ENCODE measurements at regions not wholly inside any gene's neighbourhood (a gene's known extent, or its start where the extent isn't known, plus 50 kb on each side); places are given as distances from the start of the nearest gene placed in this dataset.
"Not testable (repeated sequence)": the region's sequence is repeated elsewhere in the genome, so short reads cannot be mapped to it uniquely, and the experiment has no call there.

DNA sequence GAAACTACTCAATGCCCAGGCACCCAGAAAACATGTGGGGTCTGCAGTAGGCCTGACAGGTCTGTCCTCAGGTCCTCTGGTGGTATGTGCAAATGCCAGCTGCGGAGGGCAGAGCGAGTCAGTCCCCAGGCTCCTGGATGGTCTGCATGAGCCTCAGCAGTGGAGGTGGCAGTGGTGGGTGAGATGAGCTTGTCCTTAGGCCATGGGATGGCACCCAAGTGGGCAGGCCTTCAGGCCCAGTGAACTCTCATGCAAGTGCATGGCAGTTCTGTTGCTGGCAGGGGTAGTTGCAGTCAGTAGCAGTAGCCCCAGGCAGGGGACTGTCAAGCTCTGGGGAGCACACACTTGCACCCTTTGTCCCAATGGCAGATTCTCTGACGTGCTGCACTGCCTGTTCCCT is 106.3 kb upstream of the ANXA10 start:
- Mint-ChIP-seq H3K4me3 (no peak overlapping the region), H3K9me3 (peaks cover 4 to 10% of the 10 kb centered on the region in 2 donors), H3K4me1 (no peaks in the 10 kb centered on the region), H3K27ac (no peak overlapping the region), H3K36me3 (no peaks in the 10 kb centered on the region), H3K27me3 (ENCODE audit: low read depth in 2 of 2) (no peaks in the 10 kb centered on the region)
- Histone ChIP-seq H3K27me3 (ENCODE audit: control insufficient read depth, insufficient read depth, low read length) (no peaks in the 10 kb centered on the region), H3K9me3 (ENCODE audit: control insufficient read depth, insufficient read depth, low read length) (peaks cover 6% of the 10 kb centered on the region), H3K4me1 (ENCODE audit: control insufficient read depth, insufficient read depth, low read length) (no peaks in the 10 kb centered on the region), H3K27ac (ENCODE audit: low read length) (no peak overlapping the region), H3K36me3 (ENCODE audit: control insufficient read depth, insufficient read depth, low read length) (no peaks in the 10 kb centered on the region), H3K4me3 (ENCODE audit: low read length) (no peak overlapping the region)
- 87% methylated on average over 3 of the region's 3 CpGs for WGBS (ENCODE audit: insufficient coverage)
- no peak for DNase-seq
- TF ChIP-seq, protein P1, sequence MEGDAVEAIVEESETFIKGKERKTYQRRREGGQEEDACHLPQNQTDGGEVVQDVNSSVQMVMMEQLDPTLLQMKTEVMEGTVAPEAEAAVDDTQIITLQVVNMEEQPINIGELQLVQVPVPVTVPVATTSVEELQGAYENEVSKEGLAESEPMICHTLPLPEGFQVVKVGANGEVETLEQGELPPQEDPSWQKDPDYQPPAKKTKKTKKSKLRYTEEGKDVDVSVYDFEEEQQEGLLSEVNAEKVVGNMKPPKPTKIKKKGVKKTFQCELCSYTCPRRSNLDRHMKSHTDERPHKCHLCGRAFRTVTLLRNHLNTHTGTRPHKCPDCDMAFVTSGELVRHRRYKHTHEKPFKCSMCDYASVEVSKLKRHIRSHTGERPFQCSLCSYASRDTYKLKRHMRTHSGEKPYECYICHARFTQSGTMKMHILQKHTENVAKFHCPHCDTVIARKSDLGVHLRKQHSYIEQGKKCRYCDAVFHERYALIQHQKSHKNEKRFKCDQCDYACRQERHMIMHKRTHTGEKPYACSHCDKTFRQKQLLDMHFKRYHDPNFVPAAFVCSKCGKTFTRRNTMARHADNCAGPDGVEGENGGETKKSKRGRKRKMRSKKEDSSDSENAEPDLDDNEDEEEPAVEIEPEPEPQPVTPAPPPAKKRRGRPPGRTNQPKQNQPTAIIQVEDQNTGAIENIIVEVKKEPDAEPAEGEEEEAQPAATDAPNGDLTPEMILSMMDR (IDR thresholded peaks at IDR 0.05) = no peak
- intact Hi-C loops (cut with micrococcal nuclease) = no loop called here
- no peak for ATAC-seq

DNA sequence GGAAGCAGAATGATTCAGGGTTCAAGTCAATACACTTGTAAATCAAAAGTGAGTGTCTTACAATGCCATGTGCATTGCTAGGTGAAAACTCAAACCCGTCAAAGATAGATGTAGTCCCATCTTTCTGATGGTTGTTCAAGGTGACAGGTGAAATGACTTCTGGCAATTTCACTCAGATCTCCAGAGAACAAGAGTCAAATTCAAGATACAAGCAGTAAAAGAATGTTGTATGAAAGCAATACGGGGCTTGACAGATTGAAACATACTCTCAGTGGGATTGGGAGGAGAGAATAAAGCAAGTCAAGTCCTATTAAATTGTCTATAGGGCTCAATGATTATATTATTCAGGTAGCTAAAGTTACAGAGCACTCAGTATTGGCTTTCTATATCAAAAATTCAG is 105.1 kb upstream of the ANXA10 start:
- TF ChIP-seq, protein P1 (IDR thresholded peaks at IDR 0.05) = no peak

DNA sequence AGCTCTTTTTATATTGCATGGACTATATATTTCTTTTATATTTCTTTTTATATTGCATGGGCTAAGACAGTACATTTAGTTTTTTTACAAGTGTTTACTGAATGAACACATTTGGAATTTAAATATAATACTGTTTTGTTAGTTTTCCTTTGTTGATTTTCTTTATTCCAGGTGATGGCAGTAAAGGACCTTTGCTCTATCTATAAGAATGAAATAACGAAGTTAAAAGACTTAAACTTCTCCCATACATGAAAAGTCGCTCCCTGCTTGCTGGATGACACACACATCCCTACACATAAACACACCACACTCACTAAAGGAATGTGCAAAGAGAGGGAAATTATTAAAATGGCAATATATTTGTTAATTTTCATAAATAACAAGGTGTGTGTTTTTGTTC is 102.5 kb upstream of the ANXA10 start:
- Mint-ChIP-seq H3K4me3 (no peak overlapping the region), H3K27ac (no peak overlapping the region), H3K4me1 (no peaks in the 10 kb centered on the region), H3K27me3 (ENCODE audit: low read depth in 2 of 2) (no peaks in the 10 kb centered on the region), H3K9me3 (peaks cover 3 to 4% of the 10 kb centered on the region in 2 donors), H3K36me3 (peaks cover 2% of the 10 kb centered on the region)
- Histone ChIP-seq H3K9me3 (ENCODE audit: control insufficient read depth, insufficient read depth, low read length) (peaks cover 6% of the 10 kb centered on the region), H3K27me3 (ENCODE audit: control insufficient read depth, insufficient read depth, low read length) (no peaks in the 10 kb centered on the region), H3K4me1 (ENCODE audit: control insufficient read depth, insufficient read depth, low read length) (no peaks in the 10 kb centered on the region), H3K36me3 (ENCODE audit: control insufficient read depth, insufficient read depth, low read length) (no peaks in the 10 kb centered on the region), H3K4me3 (ENCODE audit: low read length) (no peak overlapping the region), H3K27ac (ENCODE audit: low read length) (no peak overlapping the region)
- TF ChIP-seq, protein P1 (IDR thresholded peaks at IDR 0.05) = no peak
- DNase-seq (no peak), ATAC-seq (no peak)
- intact Hi-C loops (cut with micrococcal nuclease) = no loop called here
- no CpG with 5 or more reads among the region's 2 CpGs for WGBS (ENCODE audit: insufficient coverage)

More for the DNA sequence above, 105.1 kb upstream of the ANXA10 start:
- no peak overlapping the region for H3K27ac Mint-ChIP-seq
- intact Hi-C loops (cut with micrococcal nuclease) = no loop called here
- Histone ChIP-seq H3K36me3 (ENCODE audit: control insufficient read depth, insufficient read depth, low read length) (no peaks in the 10 kb centered on the region), H3K9me3 (ENCODE audit: control insufficient read depth, insufficient read depth, low read length) (peaks cover 6% of the 10 kb centered on the region), H3K4me3 (ENCODE audit: low read length) (no peak overlapping the region), H3K4me1 (ENCODE audit: control insufficient read depth, insufficient read depth, low read length) (no peaks in the 10 kb centered on the region), H3K27ac (ENCODE audit: low read length) (no peak overlapping the region), H3K27me3 (ENCODE audit: control insufficient read depth, insufficient read depth, low read length) (no peaks in the 10 kb centered on the region)
- H3K4me3 Mint-ChIP-seq = no peak overlapping the region
- H3K27me3 Mint-ChIP-seq (ENCODE audit: low read depth in 2 of 2) = no peaks in the 10 kb centered on the region
- H3K36me3 Mint-ChIP-seq = no peaks in the 10 kb centered on the region
- DNase-seq (no peak), ATAC-seq (no peak)
- WGBS (ENCODE audit: insufficient coverage) = 95% methylated on average over 2 of the region's 2 CpGs
- H3K4me1 Mint-ChIP-seq = no peaks in the 10 kb centered on the region
- H3K9me3 Mint-ChIP-seq = peaks cover 2 to 6% of the 10 kb centered on the region in 2 donors

DNA sequence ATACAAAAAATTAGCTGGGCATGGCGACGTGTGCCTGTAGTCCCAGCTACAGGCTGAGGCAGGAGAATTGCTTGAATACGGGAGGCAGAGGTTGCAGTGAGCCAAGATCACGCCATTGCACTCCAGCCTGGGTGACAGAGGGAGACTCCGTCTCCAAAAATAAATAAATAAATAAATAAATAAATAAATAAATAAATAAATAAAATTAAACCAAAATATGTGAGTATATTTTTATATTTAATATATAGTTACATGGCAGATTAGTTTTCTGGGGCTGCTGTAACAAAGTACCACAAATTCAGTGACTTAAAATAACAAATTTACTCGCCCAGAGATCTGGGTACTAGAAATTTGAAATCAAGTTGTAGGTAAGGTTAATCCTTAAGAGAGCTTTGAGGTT is 84.2 kb upstream of the ANXA10 start:
- H3K36me3 ChIP-seq (ENCODE audit: control insufficient read depth, insufficient read depth, low read length); intact Hi-C loops (cut with micrococcal nuclease); H3K36me3 Mint-ChIP-seq; H3K4me3 Mint-ChIP-seq; H3K9me3 Mint-ChIP-seq; H3K27ac ChIP-seq (ENCODE audit: low read length); H3K4me1 Mint-ChIP-seq; H3K9me3 ChIP-seq (ENCODE audit: control insufficient read depth, insufficient read depth, low read length); H3K4me1 ChIP-seq (ENCODE audit: control insufficient read depth, insufficient read depth, low read length); H3K27me3 Mint-ChIP-seq (ENCODE audit: low read depth in 2 of 2); H3K4me3 ChIP-seq (ENCODE audit: low read length); H3K27me3 ChIP-seq (ENCODE audit: control insufficient read depth, insufficient read depth, low read length); DNase-seq; ATAC-seq; H3K27ac Mint-ChIP-seq: not testable (repeated sequence)
- 94% methylated on average over 4 of the region's 6 CpGs for WGBS (ENCODE audit: insufficient coverage)
